ENCODE measurements at regions not wholly inside any gene's neighbourhood (a gene's known extent, or its start where the extent isn't known, plus 50 kb on each side); places are given as distances from the start of the nearest gene placed in this dataset.

DNA sequence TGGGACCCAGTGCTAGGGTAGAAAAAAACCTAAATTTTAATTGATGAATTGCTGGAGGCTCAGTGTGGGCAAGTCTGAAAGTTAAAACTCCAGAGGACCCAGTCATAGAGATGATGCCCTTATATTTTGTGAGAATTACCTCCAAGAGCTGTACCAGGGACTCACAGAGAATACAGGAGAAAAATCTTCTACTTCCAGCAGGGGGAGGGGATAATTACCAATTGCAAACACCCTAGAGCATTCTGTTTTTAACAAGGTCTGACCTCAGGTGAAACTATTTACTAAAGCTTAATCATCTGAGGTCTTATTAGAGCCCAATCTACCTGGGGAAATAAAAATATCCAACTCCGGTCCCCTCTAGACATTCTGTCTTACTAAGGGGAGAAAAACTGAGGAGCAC is 994.7 kb upstream of the MIR17HG start:
- no peak for DNase-seq (ENCODE audit: low read depth in 6 of 9, low spot score in 9 of 9)
- Histone ChIP-seq H3K36me3 (ENCODE audit: control insufficient read depth in 2 of 2, insufficient read depth in 2 of 2, low read length in 1 of 2) (no peaks in the 10 kb centered on the region), H3K27me3 (ENCODE audit: control insufficient read depth in 2 of 2, insufficient read depth in 1 of 2, low read length in 1 of 2) (no peaks in the 10 kb centered on the region), H3K27ac (ENCODE audit: low read depth in 1 of 2, low read length in 1 of 2) (no peak overlapping the region), H3K4me3 (ENCODE audit: low read length in 2 of 2) (no peak overlapping the region), H3K4me1 (ENCODE audit: control insufficient read depth in 2 of 2, insufficient read depth in 2 of 2, low read length in 2 of 2) (no peaks in the 10 kb centered on the region), H3K9me3 (ENCODE audit: control insufficient read depth in 2 of 2, insufficient read depth in 1 of 2, low read length in 1 of 2) (peaks cover 2 to 13% of the 10 kb centered on the region in 2 donors)
- 96% methylated on average over 1 of the region's 1 CpG for WGBS

- H3K27me3 ChIP-seq (ENCODE audit: control insufficient read depth in 2 of 2, insufficient read depth in 1 of 2, low read length in 1 of 2) = no peaks in the 10 kb centered on the region
- no peaks in the 10 kb centered on the region for H3K36me3 ChIP-seq (ENCODE audit: control insufficient read depth in 2 of 2, insufficient read depth in 2 of 2, low read length in 1 of 2)
- no peaks in the 10 kb centered on the region for H3K9me3 ChIP-seq (ENCODE audit: control insufficient read depth in 2 of 2, insufficient read depth in 1 of 2, low read length in 1 of 2)
- H3K27ac ChIP-seq (ENCODE audit: low read depth in 1 of 2, low read length in 1 of 2) = no peak overlapping the region
- no peak overlapping the region for H3K4me3 ChIP-seq (ENCODE audit: low read length in 2 of 2)
- WGBS = 89% methylated on average over 1 of the region's 1 CpG
- no peaks in the 10 kb centered on the region for H3K4me1 ChIP-seq (ENCODE audit: control insufficient read depth in 2 of 2, insufficient read depth in 2 of 2, low read length in 2 of 2)
- no peak for DNase-seq (ENCODE audit: low read depth in 6 of 9, low spot score in 9 of 9)
These were observed 992.2 kb upstream of the MIR17HG start for GRCh38 chr13:90355162-90355751.

GRCh38 chr13:90360785-90361184 is 986.7 kb upstream of the MIR17HG start:
- DNase-seq (ENCODE audit: low read depth in 6 of 9, low spot score in 9 of 9) = no peak
- no peaks in the 10 kb centered on the region for H3K4me1 ChIP-seq (ENCODE audit: control insufficient read depth in 2 of 2, insufficient read depth in 2 of 2, low read length in 2 of 2)
- H3K27me3 ChIP-seq (ENCODE audit: control insufficient read depth in 2 of 2, insufficient read depth in 1 of 2, low read length in 1 of 2) = no peaks in the 10 kb centered on the region
- WGBS = 87% methylated on average over 1 of the region's 1 CpG
- no peak overlapping the region for H3K27ac ChIP-seq (ENCODE audit: low read depth in 1 of 2, low read length in 1 of 2)
- no peak overlapping the region for H3K4me3 ChIP-seq (ENCODE audit: low read length in 2 of 2)
- H3K36me3 ChIP-seq (ENCODE audit: control insufficient read depth in 2 of 2, insufficient read depth in 2 of 2, low read length in 1 of 2) = no peaks in the 10 kb centered on the region
- H3K9me3 ChIP-seq (ENCODE audit: control insufficient read depth in 2 of 2, insufficient read depth in 1 of 2, low read length in 1 of 2) = no peaks in the 10 kb centered on the region

DNA sequence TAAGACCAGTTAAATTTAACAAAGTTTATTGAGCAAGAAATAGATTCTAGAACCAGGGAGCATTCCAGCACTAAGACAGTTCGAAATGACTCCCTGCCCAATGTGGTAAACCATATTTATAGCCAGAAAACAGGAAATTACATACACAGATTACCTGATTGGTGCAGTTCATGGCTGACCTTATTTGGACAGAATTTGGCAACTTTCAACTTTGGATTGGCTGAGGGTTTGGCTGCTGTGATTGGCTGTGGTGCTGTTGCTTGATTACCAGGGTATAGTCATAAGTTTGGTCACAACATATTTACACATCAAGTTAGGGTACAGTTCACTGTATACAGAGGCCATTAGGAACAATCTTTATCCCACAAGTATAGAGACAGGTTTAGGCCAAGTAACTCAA is 984.8 kb upstream of the MIR17HG start:
- DNase-seq (ENCODE audit: low read depth in 6 of 9, low spot score in 9 of 9) = no peak
- H3K4me1 ChIP-seq (ENCODE audit: control insufficient read depth in 2 of 2, insufficient read depth in 2 of 2, low read length in 2 of 2) = no peaks in the 10 kb centered on the region
- H3K27me3 ChIP-seq (ENCODE audit: control insufficient read depth in 2 of 2, insufficient read depth in 1 of 2, low read length in 1 of 2) = no peaks in the 10 kb centered on the region
- no peak overlapping the region for H3K27ac ChIP-seq (ENCODE audit: low read depth in 1 of 2, low read length in 1 of 2)
- H3K4me3 ChIP-seq (ENCODE audit: low read length in 2 of 2) = no peak overlapping the region
- no peaks in the 10 kb centered on the region for H3K36me3 ChIP-seq (ENCODE audit: control insufficient read depth in 2 of 2, insufficient read depth in 2 of 2, low read length in 1 of 2)
- H3K9me3 ChIP-seq (ENCODE audit: control insufficient read depth in 2 of 2, insufficient read depth in 1 of 2, low read length in 1 of 2) = no peaks in the 10 kb centered on the region
- 73% methylated on average over 1 of the region's 1 CpG for WGBS

DNA sequence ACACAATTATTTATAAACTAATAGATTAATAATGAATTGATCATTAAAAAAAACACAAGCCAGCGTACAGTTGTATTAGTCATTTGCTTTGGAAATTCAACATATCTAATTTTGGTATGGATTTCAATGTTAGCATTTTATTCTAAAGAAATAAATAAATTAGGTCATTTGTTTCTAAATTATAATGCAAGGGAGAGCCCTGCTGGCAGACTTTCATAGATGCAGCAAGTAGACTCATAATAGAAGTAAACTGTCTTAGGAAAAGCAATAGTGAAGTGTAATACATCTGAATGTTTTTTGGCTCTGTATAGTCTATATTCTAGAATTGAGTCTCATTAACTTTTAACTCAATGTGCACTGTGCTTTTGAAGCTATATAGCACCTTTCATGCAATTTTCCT is 982.4 kb upstream of the MIR17HG start:
- DNase-seq (ENCODE audit: low read depth in 6 of 9, low spot score in 9 of 9) = no peak
- Histone ChIP-seq H3K36me3 (ENCODE audit: control insufficient read depth in 2 of 2, insufficient read depth in 2 of 2, low read length in 1 of 2) (no peaks in the 10 kb centered on the region), H3K9me3 (ENCODE audit: control insufficient read depth in 2 of 2, insufficient read depth in 1 of 2, low read length in 1 of 2) (no peaks in the 10 kb centered on the region), H3K27ac (ENCODE audit: low read depth in 1 of 2, low read length in 1 of 2) (no peak overlapping the region), H3K27me3 (ENCODE audit: control insufficient read depth in 2 of 2, insufficient read depth in 1 of 2, low read length in 1 of 2) (no peaks in the 10 kb centered on the region), H3K4me3 (ENCODE audit: low read length in 2 of 2) (no peak overlapping the region), H3K4me1 (ENCODE audit: control insufficient read depth in 2 of 2, insufficient read depth in 2 of 2, low read length in 2 of 2) (no peaks in the 10 kb centered on the region)
- WGBS = 89% methylated on average over 1 of the region's 1 CpG

DNA sequence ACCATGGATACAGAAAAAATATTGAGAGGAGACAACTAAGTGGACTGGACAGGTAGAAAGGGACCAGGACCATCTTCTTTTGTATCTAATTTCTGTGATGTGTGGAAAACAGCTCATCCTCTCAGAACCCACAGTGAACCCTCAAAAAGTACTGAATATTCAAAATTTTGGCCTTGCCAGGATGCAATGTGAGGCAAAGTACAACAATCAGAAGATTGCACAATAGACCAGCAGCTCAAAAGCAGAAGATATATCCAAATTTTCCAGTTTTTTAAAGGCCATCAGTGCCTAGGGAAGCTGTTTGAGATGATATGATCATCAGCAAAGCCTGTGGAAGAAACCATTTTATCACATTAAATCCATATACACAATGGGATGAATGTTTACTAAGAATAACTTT is 973.3 kb upstream of the MIR17HG start:
- DNase-seq (ENCODE audit: low read depth in 6 of 9, low spot score in 9 of 9) = no peak
- no peaks in the 10 kb centered on the region for H3K9me3 ChIP-seq (ENCODE audit: control insufficient read depth in 2 of 2, insufficient read depth in 1 of 2, low read length in 1 of 2)
- no peak overlapping the region for H3K4me3 ChIP-seq (ENCODE audit: low read length in 2 of 2)
- no peaks in the 10 kb centered on the region for H3K4me1 ChIP-seq (ENCODE audit: control insufficient read depth in 2 of 2, insufficient read depth in 2 of 2, low read length in 2 of 2)
- no peaks in the 10 kb centered on the region for H3K27me3 ChIP-seq (ENCODE audit: control insufficient read depth in 2 of 2, insufficient read depth in 1 of 2, low read length in 1 of 2)
- no peaks in the 10 kb centered on the region for H3K36me3 ChIP-seq (ENCODE audit: control insufficient read depth in 2 of 2, insufficient read depth in 2 of 2, low read length in 1 of 2)
- no peak overlapping the region for H3K27ac ChIP-seq (ENCODE audit: low read depth in 1 of 2, low read length in 1 of 2)

GRCh38 chr13:90375851-90376250 is 971.6 kb upstream of the MIR17HG start:
- H3K27me3 ChIP-seq (ENCODE audit: control insufficient read depth in 2 of 2, insufficient read depth in 1 of 2, low read length in 1 of 2) = no peaks in the 10 kb centered on the region
- WGBS = 89% methylated on average over 4 of the region's 4 CpGs

GRCh38 chr13:90382425-90382824 is 965.1 kb upstream of the MIR17HG start:
- Histone ChIP-seq H3K36me3 (ENCODE audit: control insufficient read depth in 2 of 2, insufficient read depth in 2 of 2, low read length in 1 of 2) (no peaks in the 10 kb centered on the region), H3K9me3 (ENCODE audit: control insufficient read depth in 2 of 2, insufficient read depth in 1 of 2, low read length in 1 of 2) (no peaks in the 10 kb centered on the region), H3K4me3 (ENCODE audit: low read length in 2 of 2) (no peak overlapping the region), H3K27me3 (ENCODE audit: control insufficient read depth in 2 of 2, insufficient read depth in 1 of 2, low read length in 1 of 2) (no peaks in the 10 kb centered on the region), H3K4me1 (ENCODE audit: control insufficient read depth in 2 of 2, insufficient read depth in 2 of 2, low read length in 2 of 2) (no peaks in the 10 kb centered on the region), H3K27ac (ENCODE audit: low read depth in 1 of 2, low read length in 1 of 2) (no peak overlapping the region)
- 96% methylated on average over 1 of the region's 1 CpG for WGBS
- no peak for DNase-seq (ENCODE audit: low read depth in 6 of 9, low spot score in 9 of 9)

More at GRCh38 chr13:90375851-90376250, 971.6 kb upstream of the MIR17HG start:
- H3K9me3 ChIP-seq (ENCODE audit: control insufficient read depth in 2 of 2, insufficient read depth in 1 of 2, low read length in 1 of 2) = no peaks in the 10 kb centered on the region
- no peak for DNase-seq (ENCODE audit: low read depth in 6 of 9, low spot score in 9 of 9)
- H3K27ac ChIP-seq (ENCODE audit: low read depth in 1 of 2, low read length in 1 of 2) = no peak overlapping the region
- H3K4me3 ChIP-seq (ENCODE audit: low read length in 2 of 2) = no peak overlapping the region
- no peaks in the 10 kb centered on the region for H3K4me1 ChIP-seq (ENCODE audit: control insufficient read depth in 2 of 2, insufficient read depth in 2 of 2, low read length in 2 of 2)
- no peaks in the 10 kb centered on the region for H3K36me3 ChIP-seq (ENCODE audit: control insufficient read depth in 2 of 2, insufficient read depth in 2 of 2, low read length in 1 of 2)

DNA sequence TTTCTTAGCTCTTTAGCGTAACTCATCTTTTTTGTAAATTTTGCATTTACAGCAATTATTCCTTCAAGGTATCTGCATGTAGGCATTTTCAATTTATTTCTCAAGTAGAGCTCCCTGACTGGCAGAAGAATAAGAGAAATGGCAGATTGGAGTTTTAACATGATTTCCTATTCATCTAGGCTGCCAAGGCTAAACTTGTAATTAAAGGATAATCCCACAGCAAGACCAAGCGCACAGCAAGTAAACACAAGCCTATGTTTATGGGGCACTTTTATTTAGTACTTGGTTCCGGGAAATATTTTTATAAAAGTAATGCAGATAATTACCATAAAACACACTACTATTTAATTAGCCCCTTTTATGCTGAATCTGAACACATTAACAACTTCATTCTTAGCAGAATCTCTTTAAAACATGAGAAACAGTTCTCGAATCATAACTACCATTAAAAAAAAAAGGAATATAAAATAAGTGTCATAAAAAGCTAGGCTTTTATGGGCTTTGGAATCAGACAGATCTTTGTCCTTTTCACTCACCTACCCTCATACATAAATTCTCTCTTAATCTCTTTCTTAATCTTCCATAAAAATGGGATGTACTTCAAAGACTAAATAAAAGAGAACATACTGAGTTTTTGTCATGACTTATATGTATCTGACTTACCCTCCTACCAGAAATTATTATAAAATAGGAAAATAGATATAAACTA is 961.6 kb upstream of the MIR17HG start:
- Histone ChIP-seq H3K4me3 (ENCODE audit: low read length in 2 of 2) (no peak overlapping the region), H3K4me1 (ENCODE audit: control insufficient read depth in 2 of 2, insufficient read depth in 2 of 2, low read length in 2 of 2) (no peaks in the 10 kb centered on the region), H3K36me3 (ENCODE audit: control insufficient read depth in 2 of 2, insufficient read depth in 2 of 2, low read length in 1 of 2) (no peaks in the 10 kb centered on the region), H3K27ac (ENCODE audit: low read depth in 1 of 2, low read length in 1 of 2) (no peak overlapping the region), H3K27me3 (ENCODE audit: control insufficient read depth in 2 of 2, insufficient read depth in 1 of 2, low read length in 1 of 2) (no peaks in the 10 kb centered on the region), H3K9me3 (ENCODE audit: control insufficient read depth in 2 of 2, insufficient read depth in 1 of 2, low read length in 1 of 2) (peaks cover 0 to 8% of the 10 kb centered on the region in 2 donors)
- 97% methylated on average over 4 of the region's 4 CpGs for WGBS
- no peak for DNase-seq (ENCODE audit: low read depth in 6 of 9, low spot score in 9 of 9)

Measured in thymus (tissue), 11 donors.